Mesenchymal stem cell (in vitro differentiated cells and primary cell): ENCODE measurements at regions not wholly inside any gene's neighbourhood (a gene's known extent, or its start where the extent isn't known, plus 50 kb on each side); places are given as distances from the start of the nearest gene placed in this dataset.
"Not testable (repeated sequence)": the region's sequence is repeated elsewhere in the genome, so short reads cannot be mapped to it uniquely, and the experiment has no call there.

Experiments used
- DNase-seq: peaks from one replicate; pipeline ENCODE4 v3.0.0-alpha.2; 2013
- H2AFZ ChIP-seq: one replicate; pipeline ENCODE4 v1.6.1; 2013; ENCODE audit warnings: low read depth, mild to moderate bottlenecking, control low read depth, inconsistent platforms, low read length, moderate library complexity
- H2AK5ac ChIP-seq: 2 replicates; pipeline ENCODE4 v1.6.1; 2013; ENCODE audit warnings: low read length, moderate library complexity, mild to moderate bottlenecking, inconsistent platforms; ENCODE audit not compliant: severe bottlenecking
- H2BK120ac ChIP-seq: one replicate; pipeline ENCODE4 v1.6.1; 2013; ENCODE audit warnings: low read depth, mild to moderate bottlenecking, inconsistent platforms, low read length, moderate library complexity
- H2BK12ac ChIP-seq, 2 experiments: one replicate each; pipeline ENCODE4 v1.6.1; 2013; ENCODE audit warnings: inconsistent platforms in 2 of 2, low read length in 2 of 2, mild to moderate bottlenecking in 2 of 2, moderate library complexity in 2 of 2, control low read depth in 1 of 2
- H2BK15ac ChIP-seq: one replicate; pipeline ENCODE4 v1.6.1; 2013; ENCODE audit warnings: mild to moderate bottlenecking, low read depth, inconsistent platforms; ENCODE audit not compliant: poor library complexity, severe bottlenecking
- H2BK5ac ChIP-seq: 2 replicates; pipeline ENCODE4 v1.6.1; 2013; ENCODE audit warnings: low read depth, mild to moderate bottlenecking, low read length, control low read depth, inconsistent platforms; ENCODE audit not compliant: poor library complexity, severe bottlenecking
- H3K14ac ChIP-seq, 2 experiments: one replicate each; pipeline ENCODE4 v1.6.1; 2013; ENCODE audit warnings: inconsistent platforms in 2 of 2, low read length in 2 of 2, control low read depth in 1 of 2, mild to moderate bottlenecking in 1 of 2, moderate library complexity in 1 of 2
- H3K18ac ChIP-seq, 2 experiments: one replicate each; pipeline ENCODE4 v1.6.1; 2013; ENCODE audit warnings: inconsistent platforms in 2 of 2, low read length in 2 of 2, control low read depth in 1 of 2, low read depth in 1 of 2, mild to moderate bottlenecking in 1 of 2
- H3K23ac ChIP-seq, 2 experiments: one replicate each; pipeline ENCODE4 v1.6.1; 2013; ENCODE audit warnings: inconsistent platforms in 2 of 2, low read length in 2 of 2, mild to moderate bottlenecking in 2 of 2, moderate library complexity in 2 of 2, control low read depth in 1 of 2
- H3K27ac ChIP-seq: 2 replicates; pipeline ENCODE4 v1.5.1; 2013; ENCODE audit warnings: mild to moderate bottlenecking, moderate library complexity, low read length, control low read depth, inconsistent platforms; ENCODE audit not compliant: poor library complexity, severe bottlenecking
- H3K27me3 ChIP-seq, 2 experiments: 2 replicates each; pipeline versions ENCODE4 v1.6.1 to v1.7.0; 2013; ENCODE audit warnings: low read length in 2 of 2, mild to moderate bottlenecking in 2 of 2, moderate library complexity in 2 of 2, control low read depth in 1 of 2, inconsistent platforms in 1 of 2; ENCODE audit not compliant: control insufficient read depth in 1 of 2, insufficient read depth in 1 of 2
- H3K36me3 ChIP-seq, 2 experiments: 2 replicates each; pipeline versions ENCODE4 v1.6.1 to v1.7.0; 2013; ENCODE audit warnings: low read length in 2 of 2, control low read depth in 1 of 2, inconsistent platforms in 1 of 2, low read depth in 1 of 2, mild to moderate bottlenecking in 1 of 2; ENCODE audit not compliant: insufficient read depth in 2 of 2, control insufficient read depth in 1 of 2
- H3K4ac ChIP-seq, 2 experiments: one replicate each; pipeline ENCODE4 v1.6.1; 2013; ENCODE audit warnings: inconsistent platforms in 2 of 2, low read length in 2 of 2, mild to moderate bottlenecking in 2 of 2, moderate library complexity in 2 of 2, control low read depth in 1 of 2, low read depth in 1 of 2
- H3K4me1 ChIP-seq: 2 replicates; pipeline ENCODE4 v1.6.1; 2013; ENCODE audit warnings: low read depth, low read length, control low read depth; ENCODE audit not compliant: control insufficient read depth, insufficient read depth
- H3K4me2 ChIP-seq: 2 replicates; pipeline ENCODE4 v1.6.1; 2013; ENCODE audit warnings: low read length, mild to moderate bottlenecking, inconsistent platforms; ENCODE audit not compliant: poor library complexity, severe bottlenecking
- H3K4me3 ChIP-seq, 2 experiments: 2 replicates each; pipeline versions ENCODE4 v1.5.1 to v1.7.0; 2013; ENCODE audit warnings: low read length in 2 of 2, mild to moderate bottlenecking in 2 of 2, control low read depth in 1 of 2, low read depth in 1 of 2; ENCODE audit not compliant: insufficient read depth in 1 of 2
- H3K79me1 ChIP-seq: replicated peaks from 2 replicates; pipeline ENCODE4 v1.6.1; 2013; ENCODE audit warnings: mild to moderate bottlenecking, control low read depth, low read length, inconsistent platforms; ENCODE audit not compliant: poor library complexity, severe bottlenecking
- H3K9ac ChIP-seq: 2 replicates; pipeline ENCODE4 v1.7.0; 2013; ENCODE audit warnings: mild to moderate bottlenecking, low read length, moderate library complexity
- H3K9me3 ChIP-seq: 2 replicates; pipeline ENCODE4 v1.7.0; 2013; ENCODE audit warnings: mild to moderate bottlenecking, low read length; ENCODE audit not compliant: control insufficient read depth
- H4K8ac ChIP-seq: one replicate; pipeline ENCODE4 v1.6.1; 2013; ENCODE audit warnings: inconsistent platforms, mild to moderate bottlenecking, low read length, moderate library complexity
- H4K91ac ChIP-seq: one replicate; pipeline ENCODE4 v1.6.1; 2013; ENCODE audit warnings: mild to moderate bottlenecking, low read length, inconsistent platforms
- WGBS: methylation state at CpG from one replicate; pipeline ENCODE4 v1.1.7; 2013; ENCODE audit warnings: mixed read lengths; 5-methylcytosine and 5-hydroxymethylcytosine counted together

GRCh38 chr7:150028344-150029012 lies 154.7 kb downstream of the ATP6V0E2 start:
- H3K9ac ChIP-seq: not testable (repeated sequence)

GRCh38 chr7:150029013-150029389 lies 155.2 kb downstream of the ATP6V0E2 start:
- H3K9me3 ChIP-seq, H3K27ac ChIP-seq, H3K79me1 ChIP-seq, H2AK5ac ChIP-seq, H3K9ac ChIP-seq, H3K18ac ChIP-seq, H3K36me3 ChIP-seq, H3K23ac ChIP-seq, H3K4me1 ChIP-seq, H2BK12ac ChIP-seq, H3K14ac ChIP-seq, H3K4ac ChIP-seq, H3K27me3 ChIP-seq, H2BK15ac ChIP-seq, DNase-seq, H3K4me3 ChIP-seq, H4K91ac ChIP-seq, H2BK120ac ChIP-seq, H3K4me2 ChIP-seq, H4K8ac ChIP-seq, H2BK5ac ChIP-seq, H2AFZ ChIP-seq: not testable (repeated sequence)
- 50% methylated on average over 1 of the region's 6 CpGs for WGBS

More at GRCh38 chr7:150028344-150029012, 154.7 kb downstream of the ATP6V0E2 start:
- H2AFZ ChIP-seq, H3K27me3 ChIP-seq, H3K14ac ChIP-seq, H3K4me2 ChIP-seq, H3K4me3 ChIP-seq, H3K9me3 ChIP-seq, H3K79me1 ChIP-seq, H3K4ac ChIP-seq, H3K27ac ChIP-seq, DNase-seq, H4K8ac ChIP-seq, H4K91ac ChIP-seq, H2BK15ac ChIP-seq, H2BK120ac ChIP-seq, H3K4me1 ChIP-seq, H3K36me3 ChIP-seq, H2AK5ac ChIP-seq, H2BK12ac ChIP-seq, H3K18ac ChIP-seq, H2BK5ac ChIP-seq, H3K23ac ChIP-seq: not testable (repeated sequence)
- WGBS: 79% methylated on average over 7 of the region's 13 CpGs

GRCh38 chr7:150031733-150032132 lies 158.0 kb downstream of the ATP6V0E2 start:
- H3K4me1 ChIP-seq, H3K36me3 ChIP-seq, H3K14ac ChIP-seq, H3K18ac ChIP-seq, H3K27me3 ChIP-seq, H4K8ac ChIP-seq, H3K79me1 ChIP-seq, H3K9me3 ChIP-seq, H2AK5ac ChIP-seq, H3K4me3 ChIP-seq, H2BK5ac ChIP-seq, DNase-seq, H3K9ac ChIP-seq, H2BK12ac ChIP-seq, H2BK15ac ChIP-seq, H3K4ac ChIP-seq, H4K91ac ChIP-seq, H3K23ac ChIP-seq, H2AFZ ChIP-seq, H2BK120ac ChIP-seq, H3K4me2 ChIP-seq, H3K27ac ChIP-seq: not testable (repeated sequence)
- WGBS: 78% methylated on average over 3 of the region's 3 CpGs

- not testable (repeated sequence) for H3K9me3 ChIP-seq, H3K9ac ChIP-seq, H3K4me3 ChIP-seq, H3K4me1 ChIP-seq, H3K18ac ChIP-seq, H3K27me3 ChIP-seq, H4K91ac ChIP-seq, H3K23ac ChIP-seq, H2BK12ac ChIP-seq, DNase-seq, H2AK5ac ChIP-seq, H3K36me3 ChIP-seq, H2AFZ ChIP-seq, H3K4me2 ChIP-seq, H3K79me1 ChIP-seq, H2BK120ac ChIP-seq, H3K4ac ChIP-seq, H4K8ac ChIP-seq, H2BK15ac ChIP-seq, H3K27ac ChIP-seq, H3K14ac ChIP-seq, H2BK5ac ChIP-seq
- 89% methylated on average over 15 of the region's 23 CpGs for WGBS
Measured at GRCh38 chr7:150033711-150034110, 159.9 kb downstream of the ATP6V0E2 start.
